ENCODE measurements at regions not wholly inside any gene's neighbourhood (a gene's known extent, or its start where the extent isn't known, plus 50 kb on each side); places are given as distances from the start of the nearest gene placed in this dataset.
"Not testable (repeated sequence)": the region's sequence is repeated elsewhere in the genome, so short reads cannot be mapped to it uniquely, and the experiment has no call there.

- TF ChIP-seq NFRKB (IDR thresholded peaks at IDR 0.05) (no peak), ZNF384 (IDR thresholded peaks at IDR 0.05) (no peak), PKNOX1 (IDR thresholded peaks at IDR 0.05) (no peak), SP1 (IDR thresholded peaks at IDR 0.05) (no peak), FOXK2 (IDR thresholded peaks at IDR 0.05) (no peak), SUZ12 (IDR thresholded peaks at IDR 0.05) (no peak), CTBP1 (IDR thresholded peaks at IDR 0.05; ENCODE audit: borderline replicate concordance) (no peak), ELF4 (IDR thresholded peaks at IDR 0.05) (no peak), TARDBP (IDR thresholded peaks at IDR 0.05) (no peak), HDGF (IDR thresholded peaks at IDR 0.05; ENCODE audit: borderline replicate concordance) (no peak), ARNT (IDR thresholded peaks at IDR 0.05) (no peak), FOXM1 (IDR thresholded peaks at IDR 0.05; ENCODE audit: borderline replicate concordance) (no peak)
- no peak for DNase-seq (ENCODE audit: extremely low spot score)
- ChIA-PET POLR2A (interaction anchor here (1.8 kb wide), 1 partner anchor 13 kb away, joined by 4 read pairs; no protein-coding TSS in a partner anchor), CTCF (interaction anchor here (0.6 kb wide), 2 partner anchors 55 to 746 kb away, joined by 3 to 4 read pairs; no protein-coding TSS in a partner anchor)
Observed at GRCh38 chr5:122680623-122681350, 94.1 kb upstream of the SNX2 start.

GRCh38 chr5:122683631-122684030, 91.2 kb upstream of the SNX2 start:
- no peak for DNase-seq (ENCODE audit: extremely low spot score)
- ChIA-PET POLR2A (no interaction called here), CTCF (no interaction called here)
- TF ChIP-seq LEF1 (IDR thresholded peaks at IDR 0.05; ENCODE audit: borderline replicate concordance), result no peak
- TF ChIP-seq HDGF (IDR thresholded peaks at IDR 0.05; ENCODE audit: borderline replicate concordance), result no peak

GRCh38 chr5:122690266-122690665, 84.6 kb upstream of the SNX2 start:
- ChIA-PET POLR2A (no interaction called here), CTCF (no interaction called here)
- DNase-seq (ENCODE audit: extremely low spot score), result no peak
- TF ChIP-seq BHLHE40 (IDR thresholded peaks at IDR 0.05; ENCODE audit: borderline replicate concordance), result no peak
- TF ChIP-seq PKNOX1 (IDR thresholded peaks at IDR 0.05), result no peak
- TF ChIP-seq ELF4 (IDR thresholded peaks at IDR 0.05), result no peak
- TF ChIP-seq SUZ12 (IDR thresholded peaks at IDR 0.05), result no peak
- TF ChIP-seq HDGF (IDR thresholded peaks at IDR 0.05; ENCODE audit: borderline replicate concordance), result no peak
- no peak for TF ChIP-seq SP1 (IDR thresholded peaks at IDR 0.05)
- no peak for TF ChIP-seq TARDBP (IDR thresholded peaks at IDR 0.05)
- no peak for TF ChIP-seq L3MBTL2 (conservative IDR thresholded peaks at IDR 0.05)
- no peak for TF ChIP-seq ARNT (IDR thresholded peaks at IDR 0.05)
- TF ChIP-seq LEF1 (IDR thresholded peaks at IDR 0.05; ENCODE audit: borderline replicate concordance), result no peak
- no peak for TF ChIP-seq ZNF384 (IDR thresholded peaks at IDR 0.05)
- no peak for TF ChIP-seq NFRKB (IDR thresholded peaks at IDR 0.05)
- no peak for TF ChIP-seq FOXM1 (IDR thresholded peaks at IDR 0.05; ENCODE audit: borderline replicate concordance)

GRCh38 chr5:122691931-122692330, 82.9 kb upstream of the SNX2 start:
- ChIA-PET CTCF (interaction anchor here (0.6 kb wide), 2 partner anchors 12 to 1383 kb away, joined by 3 read pairs; no protein-coding TSS in a partner anchor), POLR2A (no interaction called here)
- no peak for DNase-seq (ENCODE audit: extremely low spot score)
- TF ChIP-seq CTBP1 (IDR thresholded peaks at IDR 0.05; ENCODE audit: borderline replicate concordance), result no peak
- TF ChIP-seq SP1 (IDR thresholded peaks at IDR 0.05), result no peak
- TF ChIP-seq ZNF384 (IDR thresholded peaks at IDR 0.05), result no peak
- TF ChIP-seq PKNOX1 (IDR thresholded peaks at IDR 0.05), result no peak
- TF ChIP-seq SUZ12 (IDR thresholded peaks at IDR 0.05), result no peak
- TF ChIP-seq NFRKB (IDR thresholded peaks at IDR 0.05), result no peak
- TF ChIP-seq ARNT (IDR thresholded peaks at IDR 0.05), result no peak
- TF ChIP-seq L3MBTL2 (conservative IDR thresholded peaks at IDR 0.05), result no peak
- no peak for TF ChIP-seq BHLHE40 (IDR thresholded peaks at IDR 0.05; ENCODE audit: borderline replicate concordance)
- TF ChIP-seq ELF4 (IDR thresholded peaks at IDR 0.05), result no peak
- no peak for TF ChIP-seq LEF1 (IDR thresholded peaks at IDR 0.05; ENCODE audit: borderline replicate concordance)
- TF ChIP-seq HDGF (IDR thresholded peaks at IDR 0.05; ENCODE audit: borderline replicate concordance), result no peak
- TF ChIP-seq FOXM1 (IDR thresholded peaks at IDR 0.05; ENCODE audit: borderline replicate concordance), result no peak
- TF ChIP-seq TARDBP (IDR thresholded peaks at IDR 0.05), result no peak

GRCh38 chr5:122693963-122694362, 80.9 kb upstream of the SNX2 start:
- DNase-seq (ENCODE audit: extremely low spot score), result no peak
- ChIA-PET CTCF (no interaction called here), POLR2A (no interaction called here)
- TF ChIP-seq TARDBP (IDR thresholded peaks at IDR 0.05), result no peak
- TF ChIP-seq FOXA1 (IDR thresholded peaks at IDR 0.05), result no peak
- TF ChIP-seq FOXM1 (IDR thresholded peaks at IDR 0.05; ENCODE audit: borderline replicate concordance), result no peak
- no peak for TF ChIP-seq SUZ12 (IDR thresholded peaks at IDR 0.05)
- TF ChIP-seq ELF4 (IDR thresholded peaks at IDR 0.05), result no peak
- TF ChIP-seq BHLHE40 (IDR thresholded peaks at IDR 0.05; ENCODE audit: borderline replicate concordance), result no peak
- no peak for TF ChIP-seq SP1 (IDR thresholded peaks at IDR 0.05)
- no peak for TF ChIP-seq PKNOX1 (IDR thresholded peaks at IDR 0.05)
- TF ChIP-seq NFRKB (IDR thresholded peaks at IDR 0.05), result no peak

GRCh38 chr5:122694884-122695283, 80.0 kb upstream of the SNX2 start:
- ChIA-PET POLR2A (no interaction called here), CTCF (no interaction called here)
- TF ChIP-seq PKNOX1 (IDR thresholded peaks at IDR 0.05), result no peak
- TF ChIP-seq HDGF (IDR thresholded peaks at IDR 0.05; ENCODE audit: borderline replicate concordance), result no peak
- TF ChIP-seq SP1 (IDR thresholded peaks at IDR 0.05), result no peak
- no peak for TF ChIP-seq CTBP1 (IDR thresholded peaks at IDR 0.05; ENCODE audit: borderline replicate concordance)
- TF ChIP-seq ZNF384 (IDR thresholded peaks at IDR 0.05), result no peak
- TF ChIP-seq LEF1 (IDR thresholded peaks at IDR 0.05; ENCODE audit: borderline replicate concordance), result no peak
- TF ChIP-seq FOXA1 (IDR thresholded peaks at IDR 0.05), result no peak
- no peak for DNase-seq (ENCODE audit: extremely low spot score)

GRCh38 chr5:122696735-122697134, 78.1 kb upstream of the SNX2 start:
- CTCF ChIA-PET; POLR2A ChIA-PET; DNase-seq (ENCODE audit: extremely low spot score): not testable (repeated sequence)
